ENCODE measurements at regions not wholly inside any gene's neighbourhood (a gene's known extent, or its start where the extent isn't known, plus 50 kb on each side); places are given as distances from the start of the nearest gene placed in this dataset.

GRCh38 chr15:25240461-25241021, 198.3 kb downstream of the UBE3A start:
- 86 to 88% methylated on average over 12 of the region's 13 CpGs for WGBS, 2 donors
- Histone ChIP-seq H3K36me3 (no peaks in the 10 kb centered on the region), H3K9me3 (peaks cover 0 to 96% (median 0%) of the 10 kb centered on the region in 4 donors), H3K4me3 (no peak overlapping the region), H3K27me3 (no peaks in the 10 kb centered on the region), H3K4me1 (no peaks in the 10 kb centered on the region), H3K27ac (no peak overlapping the region)
- peak in 1 of 2 donors; percentile 9 for DNase-seq (ENCODE audit: low spot score in 2 of 2)
- TF ChIP-seq CTCF (IDR thresholded peaks at IDR 0.05), result no peak
- no peak for TF ChIP-seq EP300 (IDR thresholded peaks at IDR 0.05)
- no peak for TF ChIP-seq POLR2A (IDR thresholded peaks at IDR 0.05)

GRCh38 chr15:25241241-25241801, 197.5 kb downstream of the UBE3A start:
- Histone ChIP-seq H3K4me1 (no peaks in the 10 kb centered on the region), H3K27ac (no peak overlapping the region), H3K36me3 (no peaks in the 10 kb centered on the region), H3K9me3 (peaks cover 0 to 98% (median 0%) of the 10 kb centered on the region in 4 donors), H3K4me3 (no peak overlapping the region), H3K27me3 (no peaks in the 10 kb centered on the region)
- 81 to 82% methylated on average over 9 to 10 of the region's 12 CpGs for WGBS, 2 donors
- peak in 1 of 2 donors; percentile 11 for DNase-seq (ENCODE audit: low spot score in 2 of 2)
- TF ChIP-seq POLR2A (IDR thresholded peaks at IDR 0.05) (no peak), EP300 (IDR thresholded peaks at IDR 0.05) (no peak), CTCF (IDR thresholded peaks at IDR 0.05) (no peak)

GRCh38 chr15:25242166-25242879, 196.5 kb downstream of the UBE3A start:
- Histone ChIP-seq H3K27ac (no peak overlapping the region), H3K4me3 (no peak overlapping the region), H3K9me3 (peaks cover 0 to 98% (median 0%) of the 10 kb centered on the region in 4 donors), H3K4me1 (no peaks in the 10 kb centered on the region), H3K36me3 (no peaks in the 10 kb centered on the region), H3K27me3 (no peaks in the 10 kb centered on the region)
- peak in 1 of 2 donors; percentile 6 for DNase-seq (ENCODE audit: low spot score in 2 of 2)
- 62 to 86% methylated on average over 9 to 10 of the region's 10 CpGs for WGBS, 2 donors
- TF ChIP-seq POLR2A (IDR thresholded peaks at IDR 0.05), result no peak
- TF ChIP-seq EP300 (IDR thresholded peaks at IDR 0.05), result no peak
- TF ChIP-seq CTCF (IDR thresholded peaks at IDR 0.05), result no peak

DNA sequence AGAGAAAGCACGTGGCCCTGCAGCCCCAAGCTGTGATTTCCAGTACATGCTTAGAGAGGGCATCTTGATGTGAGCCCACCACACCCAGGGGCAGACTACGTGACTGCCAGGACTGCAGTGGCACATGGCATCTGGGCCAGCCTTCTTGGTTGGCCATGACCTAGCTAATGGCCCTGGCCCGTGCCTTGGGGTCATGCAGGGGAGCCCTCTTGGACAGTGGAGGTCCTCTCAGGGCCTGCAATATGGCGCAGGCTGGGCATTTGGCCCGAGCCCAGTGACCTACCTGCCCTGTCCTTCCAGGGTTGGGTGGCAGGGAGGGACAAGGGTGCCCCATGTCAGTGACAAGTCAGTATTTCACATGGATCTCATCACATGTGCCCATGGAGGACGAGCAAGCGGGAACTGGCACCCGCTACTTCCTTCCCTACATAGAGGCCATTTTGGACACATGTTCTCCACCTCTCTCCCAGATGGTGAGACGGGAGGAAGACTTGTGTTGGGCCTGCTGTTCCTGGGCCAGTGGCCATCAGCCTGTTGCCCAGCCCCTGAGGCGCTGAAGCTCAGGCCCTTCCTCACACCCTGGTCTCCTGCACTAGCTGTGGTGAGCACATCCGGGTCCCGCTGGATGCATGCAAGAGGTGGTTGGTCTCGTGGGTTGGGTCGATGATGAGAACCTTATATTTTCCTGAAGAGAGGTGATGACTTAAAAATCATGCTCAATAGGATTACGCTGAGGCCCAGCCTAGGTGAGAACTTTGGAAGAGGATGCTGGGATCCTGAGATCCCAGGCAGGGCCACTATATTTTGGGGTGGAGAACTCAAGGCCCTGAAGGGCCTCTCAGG, 195.6 kb downstream of the UBE3A start:
- peak in 1 of 2 donors; percentile 7 for DNase-seq (ENCODE audit: low spot score in 2 of 2)
- Histone ChIP-seq H3K4me1 (no peaks in the 10 kb centered on the region), H3K9me3 (peaks cover 0 to 97% (median 0%) of the 10 kb centered on the region in 4 donors), H3K27ac (no peak overlapping the region), H3K4me3 (no peak overlapping the region), H3K27me3 (no peaks in the 10 kb centered on the region), H3K36me3 (no peaks in the 10 kb centered on the region)
- 77 to 90% methylated on average over 10 to 13 of the region's 15 CpGs for WGBS, 2 donors
- TF ChIP-seq EP300 (IDR thresholded peaks at IDR 0.05) (no peak), CTCF (IDR thresholded peaks at IDR 0.05) (no peak), POLR2A (IDR thresholded peaks at IDR 0.05) (no peak)

Measured in tibial nerve (tissue), 4 donors.